H9 (cell line): ENCODE measurements at regions not wholly inside any gene's neighbourhood (a gene's known extent, or its start where the extent isn't known, plus 50 kb on each side); places are given as distances from the start of the nearest gene placed in this dataset.

Experiments used
- DNase-seq: peaks from one replicate; pipeline ENCODE4 v3.0.0-alpha.2; 2017
- H2AFZ ChIP-seq: one replicate; pipeline ENCODE4 v1.6.1; 2013; ENCODE audit warnings: mild to moderate bottlenecking, low read length, control low read depth, moderate library complexity
- H2AK5ac ChIP-seq: 2 replicates; pipeline ENCODE4 v1.6.1; 2013; ENCODE audit warnings: low read length, control low read depth, mixed read lengths; ENCODE audit not compliant: insufficient read length
- H2BK120ac ChIP-seq: one replicate; pipeline ENCODE4 v1.6.1; 2013; ENCODE audit warnings: low read depth, mild to moderate bottlenecking, low read length, control low read depth, inconsistent platforms; ENCODE audit not compliant: poor library complexity, severe bottlenecking
- H2BK12ac ChIP-seq: 2 replicates; pipeline ENCODE4 v1.6.1; 2013; ENCODE audit warnings: low read length, control low read depth, mixed read lengths, low read depth; ENCODE audit not compliant: insufficient read length
- H2BK15ac ChIP-seq: 2 replicates; pipeline ENCODE4 v1.6.1; 2013; ENCODE audit warnings: low read depth, low read length, control low read depth
- H2BK20ac ChIP-seq: one replicate; pipeline ENCODE4 v1.6.1; 2013; ENCODE audit warnings: low read depth, mild to moderate bottlenecking, low read length, control low read depth, inconsistent platforms; ENCODE audit not compliant: poor library complexity, severe bottlenecking
- H2BK5ac ChIP-seq: 2 replicates; pipeline ENCODE4 v1.6.1; 2013; ENCODE audit warnings: low read length, control low read depth, mixed read lengths; ENCODE audit not compliant: insufficient read length
- H3K14ac ChIP-seq: 2 replicates; pipeline ENCODE4 v1.6.1; 2013; ENCODE audit warnings: low read length, control low read depth; ENCODE audit not compliant: insufficient read depth
- H3K18ac ChIP-seq: 2 replicates; pipeline ENCODE4 v1.6.1; 2013; ENCODE audit warnings: low read depth, mild to moderate bottlenecking, mixed read lengths, low read length, control low read depth; ENCODE audit not compliant: insufficient read length
- H3K23ac ChIP-seq: 2 replicates; pipeline ENCODE4 v1.6.1; 2013; ENCODE audit warnings: low read length, control low read depth, mixed read lengths, low read depth; ENCODE audit not compliant: insufficient read length
- H3K23me2 ChIP-seq: 2 replicates; pipeline ENCODE4 v1.6.1; 2013; ENCODE audit warnings: low read depth, mild to moderate bottlenecking, mixed read lengths, low read length, control low read depth; ENCODE audit not compliant: insufficient read length, poor library complexity, severe bottlenecking
- H3K27ac ChIP-seq: 2 replicates; pipeline ENCODE4 v1.5.1; 2013; ENCODE audit warnings: low read length, control low read depth, mixed read lengths, low read depth; ENCODE audit not compliant: insufficient read length
- H3K27me3 ChIP-seq: 2 replicates; pipeline ENCODE4 v1.6.1; 2013; ENCODE audit warnings: low read length, control low read depth, inconsistent platforms; ENCODE audit not compliant: insufficient read depth
- H3K4ac ChIP-seq: 2 replicates; pipeline ENCODE4 v1.6.1; 2013; ENCODE audit warnings: low read depth, mild to moderate bottlenecking, control low read depth, inconsistent platforms, low read length, moderate library complexity
- H3K4me1 ChIP-seq: 2 replicates; pipeline ENCODE4 v1.6.1; 2013; ENCODE audit warnings: low read length, control low read depth, inconsistent platforms; ENCODE audit not compliant: insufficient read depth
- H3K4me2 ChIP-seq: 2 replicates; pipeline ENCODE4 v1.6.1; 2013; ENCODE audit warnings: low read length, control low read depth, mixed read lengths; ENCODE audit not compliant: insufficient read length, insufficient read depth
- H3K56ac ChIP-seq: 2 replicates; pipeline ENCODE4 v1.6.1; 2013; ENCODE audit warnings: low read depth, mild to moderate bottlenecking, mixed read lengths, low read length, control low read depth; ENCODE audit not compliant: insufficient read length
- H3K79me1 ChIP-seq: 2 replicates; pipeline ENCODE4 v1.6.1; 2013; ENCODE audit warnings: low read depth, mild to moderate bottlenecking, moderate library complexity, low read length, control low read depth, inconsistent platforms; ENCODE audit not compliant: insufficient read depth, poor library complexity, severe bottlenecking
- H3K79me2 ChIP-seq: 2 replicates; pipeline ENCODE4 v1.6.1; 2013; ENCODE audit warnings: low read length, control low read depth, inconsistent platforms; ENCODE audit not compliant: insufficient read depth
- H3K9ac ChIP-seq: 2 replicates; pipeline ENCODE4 v1.6.1; 2013; ENCODE audit warnings: low read length, control low read depth, mixed read lengths; ENCODE audit not compliant: insufficient read length; ENCODE audit errors: extremely low read depth
- H3K9me3 ChIP-seq: one replicate; pipeline ENCODE4 v1.6.1; 2013; ENCODE audit warnings: low read depth, low read length, inconsistent platforms; ENCODE audit not compliant: control insufficient read depth
- H3T11ph ChIP-seq: one replicate; pipeline ENCODE4 v1.6.1; 2013; ENCODE audit warnings: mild to moderate bottlenecking, low read length, control low read depth, inconsistent platforms
- H4K20me1 ChIP-seq: one replicate; pipeline ENCODE4 v1.6.1; 2013; ENCODE audit not compliant: control insufficient read depth, insufficient read length, insufficient read depth
- H4K5ac ChIP-seq: 2 replicates; pipeline ENCODE4 v1.6.1; 2013; ENCODE audit warnings: low read depth, mild to moderate bottlenecking, mixed read lengths, low read length, control low read depth; ENCODE audit not compliant: insufficient read length
- H4K8ac ChIP-seq: replicated peaks from 2 replicates; pipeline ENCODE4 v1.6.1; 2013; ENCODE audit warnings: low read length, control low read depth, mixed read lengths, low read depth; ENCODE audit not compliant: insufficient read length
- H4K91ac ChIP-seq: 2 replicates; pipeline ENCODE4 v1.6.1; 2013; ENCODE audit warnings: low read depth, mild to moderate bottlenecking, moderate library complexity, mixed read lengths, low read length, control low read depth; ENCODE audit not compliant: insufficient read length
- H3K27ac Mint-ChIP-seq, 3 experiments: 2 replicates in 2 of 3; 3 replicates in 1 of 3; pipeline ENCODE4 v1.8.0; 2020 to 2021; ENCODE audit warnings: mixed read lengths in 3 of 3, mild to moderate bottlenecking in 1 of 3, moderate library complexity in 1 of 3
- H3K27me3 Mint-ChIP-seq: 2 replicates; pipeline ENCODE4 v1.8.0; 2021; ENCODE audit warnings: low read depth, mild to moderate bottlenecking, moderate library complexity, mixed read lengths
- H3K36me3 Mint-ChIP-seq, 3 experiments: 2 replicates in 2 of 3; 3 replicates in 1 of 3; pipeline ENCODE4 v1.8.0; 2020 to 2021; ENCODE audit warnings: low read depth in 3 of 3, mixed read lengths in 3 of 3; ENCODE audit not compliant: insufficient read depth in 1 of 3
- H3K4me1 Mint-ChIP-seq, 2 experiments: 2 replicates each; pipeline ENCODE4 v1.8.0; 2020; ENCODE audit warnings: mixed read lengths in 2 of 2
- H3K4me3 Mint-ChIP-seq, 2 experiments: 2 replicates in 1 of 2; 3 replicates in 1 of 2; pipeline ENCODE4 v1.8.0; 2020 to 2021; ENCODE audit warnings: mild to moderate bottlenecking in 2 of 2, mixed read lengths in 2 of 2, moderate library complexity in 1 of 2
- H3K9me3 Mint-ChIP-seq, 2 experiments: 2 replicates in 1 of 2; 3 replicates in 1 of 2; pipeline ENCODE4 v1.8.0; 2020; ENCODE audit warnings: mild to moderate bottlenecking in 2 of 2, mixed read lengths in 2 of 2, moderate library complexity in 1 of 2
- CTCF ChIP-seq: fragments of 200-600 bp; sonication (generic); conservative IDR thresholded peaks from 3 replicates; pipeline ENCODE4 v1.8.0; 2021; ENCODE audit warnings: antibody characterized with exemption, mild to moderate bottlenecking
- WGBS: extraction: QIAGEN DNeasy Blood & Tissue Kit; methylation state at CpG from one replicate; pipeline ENCODE4 v1.1.7; 2013; ENCODE audit warnings: missing lambda C conversion rate, low lambda C conversion rate, mixed read lengths; ENCODE audit not compliant: insufficient read length; ENCODE audit errors: extremely low coverage; 5-methylcytosine and 5-hydroxymethylcytosine counted together

- Mint-ChIP-seq H3K9me3 (0 out of 5 replicates have a peak, but pooled peaks cover 0 to 1% of the 10 kb centered on the region in 2 experiments), H3K27ac (peak overlapping the region in 1 of 3 experiments; percentile 12; a peak in 1 of 7 replicates), H3K4me1 (peaks cover 0 to 4% of the 10 kb centered on the region in 2 experiments; a peak in 1 of 4 replicates), H3K4me3 (no peak overlapping the region), H3K36me3 (no peaks in the 10 kb centered on the region), H3K27me3 (no peaks in the 10 kb centered on the region)
- Histone ChIP-seq H3K23me2 (no peaks in the 10 kb centered on the region), H3K4ac (no peak overlapping the region), H3K14ac (no peak overlapping the region), H2AK5ac (no peak overlapping the region), H3K23ac (no peak overlapping the region), H3K79me2 (no peaks in the 10 kb centered on the region), H4K8ac (no peak overlapping the region), H3K9me3 (no peaks in the 10 kb centered on the region), H2BK5ac (no peak overlapping the region), H4K20me1 (no peaks in the 10 kb centered on the region), H3K4me2 (no peak overlapping the region), H3K9ac (no peak overlapping the region), H2BK15ac (no peak overlapping the region), H3K18ac (no peak overlapping the region), H3T11ph (no peak overlapping the region), H3K27me3 (no peaks in the 10 kb centered on the region), H2BK20ac (no peak overlapping the region), H2BK12ac (no peak overlapping the region), H4K5ac (no peak overlapping the region), H3K79me1 (no peaks in the 10 kb centered on the region), H3K56ac (no peak overlapping the region), H3K4me1 (no peaks in the 10 kb centered on the region), H3K27ac (no peak overlapping the region), H4K91ac (no peak overlapping the region), H2BK120ac (no peak overlapping the region), H2AFZ (no peak overlapping the region)
- DNase-seq, result no peak
- TF ChIP-seq CTCF, result no peak
- WGBS, result no CpG with 5 or more reads among the region's 5 CpGs
These were observed 346.6 kb upstream of the TENM3 start for GRCh38 chr4:181896614-181897013.
